GM23248 (cell line): ENCODE measurements at regions not wholly inside any gene's neighbourhood (a gene's known extent, or its start where the extent isn't known, plus 50 kb on each side); places are given as distances from the start of the nearest gene placed in this dataset.

Experiments used
- EZH2 ChIP-seq: fragments of 200-600 bp; sonication (generic); IDR thresholded peaks from 2 replicates; pipeline ENCODE4 v1.6.1; 2018; ENCODE audit warnings: antibody characterized with exemption, mild to moderate bottlenecking; ENCODE audit not compliant: insufficient read depth, poor library complexity, severe bottlenecking
- EZH2phosphoT487 ChIP-seq: fragments of 200-600 bp; sonication (generic); IDR thresholded peaks from 2 replicates; pipeline ENCODE4 v1.6.1; 2018; ENCODE audit warnings: antibody characterized with exemption, moderate library complexity, mild to moderate bottlenecking, low read depth; ENCODE audit not compliant: insufficient read depth

- TF ChIP-seq EZH2phosphoT487 (no peak), EZH2 (no peak)
Measured at GRCh38 chr1:239282411-239282810, 104.0 kb upstream of the CHRM3 start.
